ENCODE measurements at regions not wholly inside any gene's neighbourhood (a gene's known extent, or its start where the extent isn't known, plus 50 kb on each side); places are given as distances from the start of the nearest gene placed in this dataset.

GRCh38 chr7:17713584-17713983 lies 226.7 kb downstream of the SNX13 start:
- Mint-ChIP-seq H3K9me3 (ENCODE audit: unreplicated experiment) (no peaks in the 10 kb centered on the region), H3K27ac (ENCODE audit: unreplicated experiment) (no peak overlapping the region), H3K36me3 (ENCODE audit: low read depth, unreplicated experiment) (no peaks in the 10 kb centered on the region), H3K27me3 (ENCODE audit: low read depth, unreplicated experiment) (no peaks in the 10 kb centered on the region), H3K4me1 (ENCODE audit: low read depth, unreplicated experiment) (peaks cover 3% of the 10 kb centered on the region), H3K4me3 (ENCODE audit: unreplicated experiment) (no peak overlapping the region)
- DNase-seq (ENCODE audit: low read depth) (no peak), FAIRE-seq (no peak)
- Histone ChIP-seq H3K9me3 (ENCODE audit: insufficient read depth, low read depth, low read length) (no peaks in the 10 kb centered on the region), H3K27me3 (ENCODE audit: insufficient read depth, low read length) (no peaks in the 10 kb centered on the region), H2AFZ (ENCODE audit: low read depth, low read length) (no peak overlapping the region), H3K4me1 (ENCODE audit: insufficient read depth, low read length) (no peaks in the 10 kb centered on the region), H3K4me3 (ENCODE audit: insufficient read depth, low read depth, low read length) (no peak overlapping the region), H4K20me1 (ENCODE audit: insufficient read depth, low read length) (no peaks in the 10 kb centered on the region), H3K27ac (ENCODE audit: low read depth, low read length) (no peak overlapping the region), H3K79me2 (ENCODE audit: insufficient read depth, low read length) (no peaks in the 10 kb centered on the region), H3K9ac (ENCODE audit: low read length) (no peak overlapping the region), H3K36me3 (ENCODE audit: insufficient read depth, low read length) (no peaks in the 10 kb centered on the region), H3K4me2 (ENCODE audit: low read length) (no peak overlapping the region)
- TF ChIP-seq EZH2 (IDR thresholded peaks at IDR 0.05; ENCODE audit: insufficient read depth, low read length) (no peak), CTCF (IDR thresholded peaks at IDR 0.05; ENCODE audit: insufficient read depth, low read depth, low read length) (no peak)

DNA sequence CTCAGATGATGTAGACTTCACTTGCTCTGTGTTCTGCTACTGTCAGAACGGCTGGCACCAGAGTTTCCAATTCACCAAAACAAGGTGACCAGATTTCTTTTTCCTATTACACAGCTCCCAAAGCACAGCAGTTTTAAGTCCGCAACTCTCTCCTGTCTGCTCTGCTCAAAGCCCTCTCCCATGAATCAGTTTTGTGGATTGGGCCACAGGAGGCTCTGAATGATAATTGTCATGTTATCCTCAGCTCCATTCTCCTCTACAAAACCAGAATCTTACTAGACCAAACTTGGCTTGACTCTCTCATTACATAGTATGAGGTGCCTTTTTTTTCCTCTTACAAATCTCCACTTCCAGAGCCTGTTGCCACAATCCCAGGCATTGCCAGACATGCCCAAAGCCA lies 223.5 kb downstream of the SNX13 start:
- peaks cover 3% of the 10 kb centered on the region for H3K4me1 Mint-ChIP-seq (ENCODE audit: low read depth, unreplicated experiment)
- DNase-seq (ENCODE audit: low read depth): no peak
- H3K9me3 Mint-ChIP-seq (ENCODE audit: unreplicated experiment): no peaks in the 10 kb centered on the region
- H3K27me3 Mint-ChIP-seq (ENCODE audit: low read depth, unreplicated experiment): no peaks in the 10 kb centered on the region
- H3K9me3 ChIP-seq (ENCODE audit: insufficient read depth, low read depth, low read length): no peaks in the 10 kb centered on the region
- no peak overlapping the region for H3K27ac ChIP-seq (ENCODE audit: low read depth, low read length)
- no peaks in the 10 kb centered on the region for H3K27me3 ChIP-seq (ENCODE audit: insufficient read depth, low read length)
- H3K4me3 ChIP-seq (ENCODE audit: insufficient read depth, low read depth, low read length): no peak overlapping the region
- no peak overlapping the region for H3K4me3 Mint-ChIP-seq (ENCODE audit: unreplicated experiment)
- no peaks in the 10 kb centered on the region for H3K4me1 ChIP-seq (ENCODE audit: insufficient read depth, low read length)
- H3K4me2 ChIP-seq (ENCODE audit: low read length): no peak overlapping the region
- no peaks in the 10 kb centered on the region for H3K36me3 ChIP-seq (ENCODE audit: insufficient read depth, low read length)
- H3K9ac ChIP-seq (ENCODE audit: low read length): no peak overlapping the region
- H3K79me2 ChIP-seq (ENCODE audit: insufficient read depth, low read length): no peaks in the 10 kb centered on the region
- no peaks in the 10 kb centered on the region for H3K36me3 Mint-ChIP-seq (ENCODE audit: low read depth, unreplicated experiment)
- H2AFZ ChIP-seq (ENCODE audit: low read depth, low read length): no peak overlapping the region
- TF ChIP-seq EZH2 (IDR thresholded peaks at IDR 0.05; ENCODE audit: insufficient read depth, low read length) (no peak), CTCF (IDR thresholded peaks at IDR 0.05; ENCODE audit: insufficient read depth, low read depth, low read length) (no peak)
- no peak for FAIRE-seq
- H3K27ac Mint-ChIP-seq (ENCODE audit: unreplicated experiment): no peak overlapping the region
- no peaks in the 10 kb centered on the region for H4K20me1 ChIP-seq (ENCODE audit: insufficient read depth, low read length)

DNA sequence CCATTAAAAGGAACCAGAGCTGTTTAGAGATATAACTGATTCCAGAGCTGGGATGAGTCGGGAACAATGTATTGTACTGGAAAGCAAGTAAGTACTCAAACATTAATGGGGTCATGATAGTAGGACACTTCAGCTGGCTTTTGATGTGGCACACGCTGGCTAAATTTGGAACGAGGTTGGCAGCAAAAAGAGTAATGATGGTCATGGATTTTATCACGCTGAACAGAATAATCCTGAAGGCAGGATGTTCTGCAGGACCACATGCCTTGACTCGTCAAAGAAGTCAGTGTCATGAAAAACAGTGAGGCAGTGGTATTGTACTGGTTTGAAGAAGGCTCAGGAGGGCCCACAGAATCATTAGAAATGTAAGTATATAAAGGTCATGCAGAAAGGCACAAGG lies 220.3 kb downstream of the SNX13 start:
- no peak overlapping the region for H3K27ac Mint-ChIP-seq (ENCODE audit: unreplicated experiment)
- H3K27me3 Mint-ChIP-seq (ENCODE audit: low read depth, unreplicated experiment): no peaks in the 10 kb centered on the region
- FAIRE-seq: no peak

More for the DNA sequence above, 220.3 kb downstream of the SNX13 start:
- no peak overlapping the region for H2AFZ ChIP-seq (ENCODE audit: low read depth, low read length)
- no peak overlapping the region for H3K4me2 ChIP-seq (ENCODE audit: low read length)
- no peak overlapping the region for H3K9ac ChIP-seq (ENCODE audit: low read length)
- Mint-ChIP-seq H3K9me3 (ENCODE audit: unreplicated experiment) (no peaks in the 10 kb centered on the region), H3K36me3 (ENCODE audit: low read depth, unreplicated experiment) (no peaks in the 10 kb centered on the region), H3K4me1 (ENCODE audit: low read depth, unreplicated experiment) (no peaks in the 10 kb centered on the region), H3K4me3 (ENCODE audit: unreplicated experiment) (no peak overlapping the region)
- no peaks in the 10 kb centered on the region for H3K4me1 ChIP-seq (ENCODE audit: insufficient read depth, low read length)
- no peak for TF ChIP-seq CTCF (IDR thresholded peaks at IDR 0.05; ENCODE audit: insufficient read depth, low read depth, low read length)
- TF ChIP-seq EZH2 (IDR thresholded peaks at IDR 0.05; ENCODE audit: insufficient read depth, low read length): no peak
- no peaks in the 10 kb centered on the region for H3K27me3 ChIP-seq (ENCODE audit: insufficient read depth, low read length)
- no peaks in the 10 kb centered on the region for H3K79me2 ChIP-seq (ENCODE audit: insufficient read depth, low read length)
- H4K20me1 ChIP-seq (ENCODE audit: insufficient read depth, low read length): no peaks in the 10 kb centered on the region
- no peaks in the 10 kb centered on the region for H3K36me3 ChIP-seq (ENCODE audit: insufficient read depth, low read length)
- DNase-seq (ENCODE audit: low read depth): no peak
- no peak overlapping the region for H3K27ac ChIP-seq (ENCODE audit: low read depth, low read length)
- H3K9me3 ChIP-seq (ENCODE audit: insufficient read depth, low read depth, low read length): no peaks in the 10 kb centered on the region
- no peak overlapping the region for H3K4me3 ChIP-seq (ENCODE audit: insufficient read depth, low read depth, low read length)

Data from astrocyte (in vitro differentiated cells and primary cell).